Activated T-helper 1 cell treated with anti-CD3 and anti-CD28 coated beads, Interleukin-2, amount 50 U/mL, for 16 hours (primary cell): ENCODE measurements at regions not wholly inside any gene's neighbourhood (a gene's known extent, or its start where the extent isn't known, plus 50 kb on each side); places are given as distances from the start of the nearest gene placed in this dataset.
"Not testable (repeated sequence)": the region's sequence is repeated elsewhere in the genome, so short reads cannot be mapped to it uniquely, and the experiment has no call there.

Experiments used
- DNase-seq, 2 donors: peaks; one replicate each; pipeline ENCODE4 v3.0.0-alpha.2; 2020; ENCODE audit warnings: low read depth in 1 of 2, low spot score in 1 of 2

GRCh38 chr17:37829592-37830123, 84.8 kb upstream of the HNF1B start:
- no peak for DNase-seq

GRCh38 chr17:37828651-37829124, 83.8 kb upstream of the HNF1B start:
- DNase-seq = no peak

GRCh38 chr17:37827905-37828650, 83.2 kb upstream of the HNF1B start:
- DNase-seq = no peak

- DNase-seq = no peak
Observed at GRCh38 chr17:37826497-37827430, 81.9 kb upstream of the HNF1B start.

GRCh38 chr17:37825851-37826250, 81.0 kb upstream of the HNF1B start:
- no peak for DNase-seq

GRCh38 chr17:37824534-37825485, 80.0 kb upstream of the HNF1B start:
- DNase-seq = no peak

GRCh38 chr17:37823996-37824395, 79.1 kb upstream of the HNF1B start:
- no peak for DNase-seq

GRCh38 chr17:37820995-37821713, 76.3 kb upstream of the HNF1B start:
- no peak for DNase-seq

- no peak for DNase-seq
Observed at GRCh38 chr17:37820313-37820994, 75.6 kb upstream of the HNF1B start.

- no peak for DNase-seq
Observed at GRCh38 chr17:37818689-37819088, 73.8 kb upstream of the HNF1B start.

- no peak for DNase-seq
Observed at GRCh38 chr17:37816950-37817349, 72.1 kb upstream of the HNF1B start.

- no peak for DNase-seq
Observed at GRCh38 chr17:37815536-37815935, 70.7 kb upstream of the HNF1B start.

GRCh38 chr17:37813751-37814150, 68.9 kb upstream of the HNF1B start:
- no peak for DNase-seq

GRCh38 chr17:37808846-37809245, 64.0 kb upstream of the HNF1B start:
- DNase-seq = not testable (repeated sequence)

GRCh38 chr17:37802712-37803416, 58.0 kb upstream of the HNF1B start:
- no peak for DNase-seq

GRCh38 chr17:37802061-37802595, 57.3 kb upstream of the HNF1B start:
- no peak for DNase-seq

GRCh38 chr17:37801171-37801570, 56.3 kb upstream of the HNF1B start:
- no peak for DNase-seq

GRCh38 chr17:37797206-37797605, 52.3 kb upstream of the HNF1B start:
- DNase-seq = no peak

- DNase-seq = no peak
Observed at GRCh38 chr17:37796076-37796475, 51.2 kb upstream of the HNF1B start.
